A673 (cell line): ENCODE measurements at regions not wholly inside any gene's neighbourhood (a gene's known extent, or its start where the extent isn't known, plus 50 kb on each side); places are given as distances from the start of the nearest gene placed in this dataset.

Source experiments
- BruUV-seq: library from RNA; stranded (reverse); fragments of 400-500 nt; replicated peaks from 2 replicates; lab custom pipeline; 2021; lab: Mats Ljungman, UMichigan
- CTCF ChIA-PET: fragments of 300-600 bp; sonication (Branson Sonifier 250); formaldehyde crosslinking; loops from one replicate; lab custom pipeline; 2022; ENCODE audit warnings: antibody characterized with exemption; lab: Charles Lee
- POLR2A ChIA-PET: fragments of 300-600 bp; sonication (Branson Sonifier 250); formaldehyde crosslinking; loops from one replicate; lab custom pipeline; 2022; ENCODE audit warnings: antibody characterized with exemption; ENCODE audit not compliant: low non-redundant PET; lab: Charles Lee
- DNase-seq: peaks from one replicate; pipeline ENCODE4 v3.0.0-alpha.2; 2015; ENCODE audit warnings: low spot score
- H3K27ac ChIP-seq: fragments of 200-600 bp; sonication (generic); 2 replicates; pipeline ENCODE4 v1.5.1; 2016; ENCODE audit warnings: mixed run types, low read depth, mild to moderate bottlenecking, mixed read lengths, antibody characterized with exemption, low read length; ENCODE audit not compliant: poor library complexity, severe bottlenecking
- H3K27me3 ChIP-seq: fragments of 200-600 bp; sonication (generic); replicated peaks from 2 replicates; pipeline ENCODE4 v1.6.1; 2017; ENCODE audit warnings: mixed run types, low read depth, mild to moderate bottlenecking, mixed read lengths, antibody characterized with exemption, low read length; ENCODE audit not compliant: insufficient read depth, poor library complexity
- H3K36me3 ChIP-seq: fragments of 200-600 bp; sonication (generic); 2 replicates; pipeline ENCODE4 v1.6.1; 2016; ENCODE audit warnings: mixed run types, mild to moderate bottlenecking, mixed read lengths, antibody characterized with exemption, low read length; ENCODE audit not compliant: insufficient read depth, poor library complexity, severe bottlenecking
- H3K4me1 ChIP-seq: fragments of 200-600 bp; sonication (generic); 2 replicates; pipeline ENCODE4 v1.6.1; 2017; ENCODE audit warnings: mixed run types, mild to moderate bottlenecking, mixed read lengths, antibody characterized with exemption, low read length; ENCODE audit not compliant: insufficient read depth, poor library complexity, severe bottlenecking
- H3K4me3 ChIP-seq: fragments of 200-600 bp; sonication (generic); 2 replicates; pipeline ENCODE4 v1.5.1; 2016; ENCODE audit warnings: low read depth, mixed run types, mild to moderate bottlenecking, mixed read lengths, low read length; ENCODE audit not compliant: poor library complexity, severe bottlenecking
- H3K9me3 ChIP-seq: fragments of 200-600 bp; sonication (generic); 2 replicates; pipeline ENCODE4 v1.6.1; 2016; ENCODE audit warnings: mixed run types, low read depth, mild to moderate bottlenecking, mixed read lengths, antibody characterized with exemption, low read length; ENCODE audit not compliant: poor library complexity, severe bottlenecking
- CTCF ChIP-seq: fragments of 300-800, 200-600 bp; sonication (generic); conservative IDR thresholded peaks from 2 replicates; pipeline ENCODE4 v1.5.1; 2017; ENCODE audit warnings: low read depth, mild to moderate bottlenecking, antibody characterized with exemption, low read length, moderate library complexity, mixed read lengths
- EZH2 ChIP-seq: fragments of 200-600 bp; sonication (generic); IDR thresholded peaks from 2 replicates; pipeline ENCODE4 v1.6.1; 2017; ENCODE audit warnings: borderline replicate concordance, low read depth, mild to moderate bottlenecking, mixed read lengths, antibody characterized with exemption, low read length; ENCODE audit not compliant: poor library complexity, severe bottlenecking
- intact Hi-C: fragments of 100-400 bp; cut with micrococcal nuclease; formaldehyde crosslinking; loops from one replicate; pipeline ENCODE4 v1.10.0; 2022; ENCODE audit not compliant: unreplicated experiment

DNA sequence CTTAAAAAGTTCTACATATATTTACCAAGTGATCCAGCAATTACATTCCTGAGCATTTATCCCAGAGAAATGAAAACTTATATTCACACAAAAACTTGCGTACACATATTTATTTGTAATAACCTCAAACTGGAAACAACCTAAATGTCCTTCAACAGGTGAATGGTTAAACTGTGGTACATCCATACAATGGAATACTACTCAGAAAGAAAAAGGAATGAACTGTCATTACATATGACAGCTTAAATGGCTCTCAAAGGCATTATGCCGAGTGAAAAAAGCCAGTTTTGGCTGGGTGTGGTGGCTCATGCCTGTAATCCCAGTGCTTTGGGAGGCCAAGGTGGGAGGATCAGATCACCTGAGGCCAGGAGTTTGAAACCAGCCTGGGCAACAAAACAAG is 79.1 kb upstream of the DYNC1I2 start:
- no peaks in the 10 kb centered on the region for H3K4me1 ChIP-seq
- intact Hi-C loops = no loop called here
- CTCF ChIA-PET = no interaction called here
- H3K36me3 ChIP-seq = no peaks in the 10 kb centered on the region
- H3K27me3 ChIP-seq = no peaks in the 10 kb centered on the region
- H3K27ac ChIP-seq = no peak overlapping the region
- POLR2A ChIA-PET = no interaction called here
- TF ChIP-seq EZH2 (no peak), CTCF (no peak)
- no peak overlapping the region for H3K4me3 ChIP-seq
- H3K9me3 ChIP-seq = no peaks in the 10 kb centered on the region
- no TSS peak for BruUV-seq
- DNase-seq = no peak

DNA sequence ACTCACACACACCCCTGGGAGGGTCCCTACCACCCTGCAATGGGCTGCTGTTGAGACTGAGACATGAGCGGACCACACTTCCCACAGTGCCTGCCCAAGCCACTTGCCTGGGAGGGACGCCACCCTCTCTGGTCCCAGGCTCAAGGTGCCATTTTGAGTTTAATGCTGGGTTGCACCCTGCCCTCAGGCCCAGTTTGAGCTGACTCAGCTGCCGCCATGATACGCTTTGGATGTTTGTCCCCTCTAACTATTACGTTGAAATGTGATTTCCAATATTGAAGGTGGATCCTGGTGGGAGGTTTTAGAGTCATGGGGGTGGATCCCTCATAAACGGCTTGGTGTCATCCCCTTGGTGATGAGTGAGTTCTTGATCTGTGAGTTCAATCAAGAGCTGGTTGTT is 76.4 kb upstream of the DYNC1I2 start:
- DNase-seq = no peak
- no TSS peak for BruUV-seq
- TF ChIP-seq CTCF (no peak), EZH2 (no peak)
- H3K4me3 ChIP-seq = no peak overlapping the region
- no peak overlapping the region for H3K27ac ChIP-seq
- H3K27me3 ChIP-seq = no peaks in the 10 kb centered on the region
- no peaks in the 10 kb centered on the region for H3K9me3 ChIP-seq
- H3K36me3 ChIP-seq = no peaks in the 10 kb centered on the region
- intact Hi-C loops = no loop called here
- no peaks in the 10 kb centered on the region for H3K4me1 ChIP-seq
- CTCF ChIA-PET = interaction anchor here (0.7 kb wide), 1 partner anchor 9 kb away, joined by 3 read pairs; no protein-coding TSS in a partner anchor
- POLR2A ChIA-PET = no interaction called here

- H3K36me3 ChIP-seq = no peaks in the 10 kb centered on the region
- H3K27me3 ChIP-seq = no peaks in the 10 kb centered on the region
- ChIA-PET CTCF (no interaction called here), POLR2A (no interaction called here)
- no TSS peak for BruUV-seq
- H3K27ac ChIP-seq = no peak overlapping the region
- no peaks in the 10 kb centered on the region for H3K9me3 ChIP-seq
- no peak for DNase-seq
- H3K4me1 ChIP-seq = no peaks in the 10 kb centered on the region
- no peak overlapping the region for H3K4me3 ChIP-seq
- intact Hi-C loops = no loop called here
- TF ChIP-seq EZH2 (no peak), CTCF (no peak)
These were observed 72.2 kb upstream of the DYNC1I2 start for GRCh38 chr2:171615069-171615468.
